Mesodermal cell (in vitro differentiated cells): ENCODE measurements at regions not wholly inside any gene's neighbourhood (a gene's known extent, or its start where the extent isn't known, plus 50 kb on each side); places are given as distances from the start of the nearest gene placed in this dataset.
"Not testable (repeated sequence)": the region's sequence is repeated elsewhere in the genome, so short reads cannot be mapped to it uniquely, and the experiment has no call there.

ENCODE experiments used
- H3K27ac ChIP-seq: 2 replicates; pipeline ENCODE4 v1.7.0; 2013; ENCODE audit warnings: mild to moderate bottlenecking, low read depth, low read length, moderate library complexity; ENCODE audit not compliant: severe bottlenecking
- H3K36me3 ChIP-seq: 2 replicates; pipeline ENCODE4 v1.7.1; 2013; ENCODE audit warnings: mild to moderate bottlenecking, low read length, moderate library complexity; ENCODE audit not compliant: control insufficient read depth, insufficient read depth
- H3K4me1 ChIP-seq: one replicate; pipeline ENCODE4 v1.7.1; 2013; ENCODE audit warnings: mild to moderate bottlenecking, low read length; ENCODE audit not compliant: insufficient read depth, control insufficient read depth, poor library complexity, severe bottlenecking
- H3K4me3 ChIP-seq: 2 replicates; pipeline ENCODE4 v1.7.0; 2013; ENCODE audit warnings: low read length, control low read depth, mild to moderate bottlenecking; ENCODE audit not compliant: insufficient read depth, poor library complexity, severe bottlenecking; ENCODE audit errors: extremely low read depth
- H3K9me3 ChIP-seq: 2 replicates; pipeline ENCODE4 v1.7.1; 2013; ENCODE audit warnings: mild to moderate bottlenecking, low read length, moderate library complexity; ENCODE audit not compliant: control insufficient read depth
- WGBS, 2 experiments: methylation state at CpG; one replicate each; pipeline ENCODE4 v1.1.5; 2013; ENCODE audit warnings: missing lambda C conversion rate in 2 of 2; ENCODE audit not compliant: insufficient coverage in 2 of 2; 5-methylcytosine and 5-hydroxymethylcytosine counted together

DNA sequence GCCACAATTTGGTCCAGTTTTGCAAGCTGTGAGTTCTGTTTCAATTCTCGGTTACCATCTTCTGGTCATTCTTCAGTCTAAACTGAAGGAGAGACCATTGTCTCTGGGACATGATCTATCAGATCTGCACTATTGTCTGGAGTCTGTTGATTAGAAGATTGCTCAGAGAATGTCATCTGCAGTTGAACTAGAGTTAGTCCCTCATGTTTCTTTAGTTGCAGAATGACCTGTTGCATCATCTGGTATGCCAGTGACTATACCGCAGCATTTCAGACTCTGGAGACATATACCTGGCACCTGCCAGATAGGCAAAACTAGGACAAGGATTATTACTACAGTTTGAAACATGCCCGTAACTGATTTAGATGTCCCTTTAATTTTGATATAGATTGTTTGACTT, 194.8 kb downstream of the LRRC70 start:
- 82 to 95% methylated on average over 2 to 3 of the region's 3 CpGs for WGBS, 2 experiments

DNA sequence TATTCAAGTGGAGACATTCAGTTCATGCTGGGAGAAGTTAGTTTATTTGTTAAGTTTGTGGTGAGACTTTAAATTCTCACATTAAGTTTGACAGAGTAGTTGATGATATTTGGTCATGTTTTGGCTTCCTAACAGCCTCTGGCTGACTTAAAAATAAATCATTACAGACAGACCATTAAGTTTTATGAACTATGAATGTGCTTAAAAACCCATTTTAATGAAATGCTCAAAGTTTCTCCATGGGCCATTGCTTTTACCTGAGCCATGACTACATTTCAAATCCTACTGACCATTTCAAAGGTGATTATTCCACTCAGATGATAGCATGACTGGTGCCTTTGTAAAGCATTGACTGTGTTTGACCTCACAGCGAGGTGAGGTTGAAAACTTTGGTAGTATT, 192.7 kb downstream of the LRRC70 start:
- H3K4me1 ChIP-seq: no peaks in the 10 kb centered on the region
- H3K9me3 ChIP-seq: no peaks in the 10 kb centered on the region
- no peak overlapping the region for H3K4me3 ChIP-seq
- H3K27ac ChIP-seq: no peak overlapping the region
- H3K36me3 ChIP-seq: no peaks in the 10 kb centered on the region
- WGBS, 2 experiments: 100% methylated on average over 1 of the region's 1 CpG; no CpG with 5 or more reads in 1 of the 2 experiments

More for the DNA sequence above, 194.8 kb downstream of the LRRC70 start:
- Histone ChIP-seq H3K4me3 (no peak overlapping the region), H3K27ac (no peak overlapping the region), H3K36me3 (no peaks in the 10 kb centered on the region), H3K4me1 (no peaks in the 10 kb centered on the region), H3K9me3 (no peaks in the 10 kb centered on the region)

GRCh38 chr5:62767650-62768049, 189.0 kb downstream of the LRRC70 start:
- Histone ChIP-seq H3K9me3 (no peaks in the 10 kb centered on the region), H3K4me3 (no peak overlapping the region), H3K27ac (no peak overlapping the region), H3K4me1 (no peaks in the 10 kb centered on the region), H3K36me3 (no peaks in the 10 kb centered on the region)
- WGBS, 2 experiments: no CpG with 5 or more reads among the region's 1 CpG

- no peaks in the 10 kb centered on the region for H3K36me3 ChIP-seq
- no peak overlapping the region for H3K4me3 ChIP-seq
- WGBS, 2 experiments: no CpG with 5 or more reads among the region's 2 CpGs
- H3K27ac ChIP-seq: no peak overlapping the region
- H3K4me1 ChIP-seq: no peaks in the 10 kb centered on the region
- H3K9me3 ChIP-seq: no peaks in the 10 kb centered on the region
These were observed 188.5 kb downstream of the LRRC70 start for GRCh38 chr5:62767077-62767476.

- Histone ChIP-seq H3K4me3 (no peak overlapping the region), H3K36me3 (no peaks in the 10 kb centered on the region), H3K27ac (no peak overlapping the region), H3K4me1 (no peaks in the 10 kb centered on the region), H3K9me3 (no peaks in the 10 kb centered on the region)
- WGBS, 2 experiments: no CpG with 5 or more reads among the region's 2 CpGs
These were observed 183.9 kb downstream of the LRRC70 start for GRCh38 chr5:62762503-62762902.

DNA sequence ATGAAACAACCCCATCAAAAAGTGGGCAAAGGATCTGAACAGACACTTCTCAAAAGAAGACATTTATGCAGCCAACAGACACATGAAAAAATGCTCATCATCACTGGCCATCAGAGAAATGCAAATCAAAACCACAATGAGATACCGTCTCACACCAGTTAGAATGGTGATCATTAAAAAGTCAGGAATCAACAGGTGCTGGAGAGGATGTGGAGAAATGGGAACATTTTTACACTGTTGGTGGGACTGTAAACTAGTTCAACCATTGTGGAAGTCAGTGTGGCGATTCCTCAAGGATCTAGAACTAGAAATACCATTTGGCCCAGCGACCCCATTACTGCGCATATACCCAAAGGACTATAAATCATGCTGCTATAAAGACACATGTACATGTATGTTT, 179.1 kb downstream of the LRRC70 start:
- not testable (repeated sequence) for H3K9me3 ChIP-seq, H3K36me3 ChIP-seq, H3K4me1 ChIP-seq, H3K4me3 ChIP-seq, H3K27ac ChIP-seq
- WGBS, 2 experiments: 100% methylated on average over 3 of the region's 4 CpGs; no CpG with 5 or more reads in 1 of the 2 experiments

GRCh38 chr5:62752998-62753367, 174.4 kb downstream of the LRRC70 start:
- H3K4me3 ChIP-seq, H3K4me1 ChIP-seq, H3K27ac ChIP-seq, H3K36me3 ChIP-seq, H3K9me3 ChIP-seq: not testable (repeated sequence)
- 69 to 75% methylated on average over 3 of the region's 4 CpGs for WGBS, 2 experiments

DNA sequence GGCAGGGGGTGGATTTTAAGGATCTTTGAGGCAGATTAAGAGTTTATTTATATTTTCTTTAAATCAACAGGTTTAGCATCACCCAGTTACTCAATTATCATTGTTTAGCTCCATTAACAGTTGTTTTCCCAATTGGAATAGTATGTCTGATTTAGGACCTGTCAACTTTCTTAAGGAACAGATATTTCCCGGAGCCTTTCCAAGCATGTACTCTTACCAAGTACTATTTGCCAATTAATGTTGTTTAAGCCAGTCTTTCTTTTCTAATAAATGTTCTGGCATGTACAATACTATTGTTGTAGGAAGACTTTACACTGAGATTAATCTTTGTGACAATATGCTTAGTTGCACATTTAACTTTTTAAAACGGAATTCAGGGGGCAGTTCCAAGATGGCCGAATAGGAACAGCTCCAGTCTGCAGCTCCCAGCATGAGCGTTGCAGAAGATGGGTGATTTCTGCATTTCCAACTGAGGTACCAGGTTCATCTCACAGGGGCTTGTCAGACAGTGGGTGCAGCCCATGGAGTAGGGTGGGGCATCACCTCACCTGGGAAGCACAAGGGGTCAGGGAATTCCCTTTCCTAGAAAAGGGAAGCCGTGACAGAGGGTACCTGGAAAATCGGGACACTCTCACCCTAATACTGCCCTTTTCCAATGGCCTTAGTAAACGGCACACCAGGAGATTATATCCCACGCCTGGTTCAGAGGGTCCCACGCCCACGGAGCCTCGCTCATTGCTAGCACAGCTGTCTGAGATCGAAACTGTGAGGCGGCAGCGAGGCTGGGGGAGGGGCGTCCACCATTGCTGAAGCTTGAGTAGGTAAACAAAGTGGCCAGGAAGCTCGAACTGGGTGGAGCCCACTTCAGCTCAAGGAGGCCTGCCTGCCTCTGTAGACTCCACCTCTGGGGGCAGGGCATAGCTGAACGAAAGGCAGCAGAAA, 173.7 kb downstream of the LRRC70 start:
- not testable (repeated sequence) for H3K27ac ChIP-seq, H3K4me1 ChIP-seq, H3K4me3 ChIP-seq, H3K36me3 ChIP-seq, H3K9me3 ChIP-seq
- 90 to 92% methylated on average over 13 of the region's 17 CpGs for WGBS, 2 experiments

DNA sequence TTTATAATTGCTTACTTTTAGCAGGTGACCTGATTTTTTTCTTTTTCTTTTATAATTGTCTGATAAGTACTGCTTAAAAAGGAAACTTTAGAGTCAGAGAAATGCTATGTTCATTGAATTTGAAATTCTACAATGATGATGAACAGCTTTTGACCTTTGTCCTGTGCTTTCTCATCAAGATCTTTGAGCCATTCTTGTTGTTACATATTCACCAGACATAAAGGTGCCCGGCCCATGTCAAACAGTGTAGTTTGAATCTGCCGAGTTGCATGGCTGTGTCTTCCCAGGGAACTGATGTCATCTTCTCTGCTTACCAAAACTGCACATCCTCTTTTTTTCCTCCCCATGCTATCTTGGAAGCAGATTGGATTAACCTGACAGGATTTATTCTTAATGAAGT, 163.6 kb downstream of the LRRC70 start:
- 78 to 93% methylated on average over 2 of the region's 2 CpGs for WGBS, 2 experiments
- H3K4me1 ChIP-seq: no peaks in the 10 kb centered on the region
- no peak overlapping the region for H3K27ac ChIP-seq
- no peaks in the 10 kb centered on the region for H3K9me3 ChIP-seq
- no peak overlapping the region for H3K4me3 ChIP-seq
- H3K36me3 ChIP-seq: no peaks in the 10 kb centered on the region

- Histone ChIP-seq H3K4me3 (no peak overlapping the region), H3K4me1 (no peaks in the 10 kb centered on the region), H3K9me3 (no peaks in the 10 kb centered on the region), H3K27ac (no peak overlapping the region), H3K36me3 (no peaks in the 10 kb centered on the region)
- WGBS, 2 experiments: 100% methylated on average over 1 of the region's 2 CpGs; no CpG with 5 or more reads in 1 of the 2 experiments
These were observed 163.1 kb downstream of the LRRC70 start for GRCh38 chr5:62741761-62742160.

DNA sequence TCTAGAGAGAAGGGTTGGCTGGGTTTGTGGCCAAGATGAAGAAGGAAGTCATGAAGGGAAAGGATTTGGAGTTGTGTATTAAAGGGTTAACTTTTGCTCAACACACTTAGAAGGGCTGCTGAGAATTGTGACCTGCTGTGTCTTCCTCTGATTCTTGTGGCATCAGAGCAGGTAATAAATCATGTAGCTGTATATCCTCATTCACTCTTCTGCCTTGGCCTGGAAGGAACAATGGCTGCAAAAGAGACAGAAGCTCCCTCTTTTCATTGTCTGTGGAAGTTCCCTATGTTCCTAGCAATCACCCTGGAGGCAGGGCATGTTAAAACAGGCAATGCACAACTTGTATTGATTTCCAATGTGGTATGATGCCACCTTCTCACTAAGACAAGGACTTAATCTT, 159.1 kb downstream of the LRRC70 start:
- no peaks in the 10 kb centered on the region for H3K9me3 ChIP-seq
- H3K4me1 ChIP-seq: no peaks in the 10 kb centered on the region
- no peaks in the 10 kb centered on the region for H3K36me3 ChIP-seq
- no peak overlapping the region for H3K27ac ChIP-seq
- H3K4me3 ChIP-seq: no peak overlapping the region
